GM21786 (cell line): ENCODE measurements at regions not wholly inside any gene's neighbourhood (a gene's known extent, or its start where the extent isn't known, plus 50 kb on each side); places are given as distances from the start of the nearest gene placed in this dataset.
A peak's percentile ranks its signal among the peaks of the same experiment; 100 is the strongest.

Experiments used
- ATAC-seq: cut with Tn5 transposase; IDR thresholded peaks from one replicate; pipeline ENCODE4 v1.9.1; 2021; ENCODE audit not compliant: unreplicated experiment

DNA sequence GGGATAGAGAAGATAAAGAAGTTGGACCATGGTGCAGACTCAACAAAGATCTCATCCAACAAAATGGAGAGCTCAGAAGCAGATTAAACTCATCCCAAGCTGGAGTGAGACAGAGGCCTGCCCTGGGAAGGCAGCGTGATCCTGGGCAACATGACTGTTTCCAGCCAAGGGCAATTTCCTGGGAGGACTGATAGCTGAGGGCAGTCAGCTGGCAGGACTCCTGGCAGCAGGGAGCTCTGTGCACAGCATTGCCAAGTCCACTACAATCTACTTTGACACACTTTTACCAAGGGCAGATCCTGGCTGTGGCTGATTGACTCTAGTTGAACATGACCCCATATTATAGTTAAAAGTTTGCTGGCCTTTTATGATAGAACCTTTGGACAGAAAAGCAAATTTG lies 357.3 kb upstream of the RASGEF1B start:
- no peak for ATAC-seq

DNA sequence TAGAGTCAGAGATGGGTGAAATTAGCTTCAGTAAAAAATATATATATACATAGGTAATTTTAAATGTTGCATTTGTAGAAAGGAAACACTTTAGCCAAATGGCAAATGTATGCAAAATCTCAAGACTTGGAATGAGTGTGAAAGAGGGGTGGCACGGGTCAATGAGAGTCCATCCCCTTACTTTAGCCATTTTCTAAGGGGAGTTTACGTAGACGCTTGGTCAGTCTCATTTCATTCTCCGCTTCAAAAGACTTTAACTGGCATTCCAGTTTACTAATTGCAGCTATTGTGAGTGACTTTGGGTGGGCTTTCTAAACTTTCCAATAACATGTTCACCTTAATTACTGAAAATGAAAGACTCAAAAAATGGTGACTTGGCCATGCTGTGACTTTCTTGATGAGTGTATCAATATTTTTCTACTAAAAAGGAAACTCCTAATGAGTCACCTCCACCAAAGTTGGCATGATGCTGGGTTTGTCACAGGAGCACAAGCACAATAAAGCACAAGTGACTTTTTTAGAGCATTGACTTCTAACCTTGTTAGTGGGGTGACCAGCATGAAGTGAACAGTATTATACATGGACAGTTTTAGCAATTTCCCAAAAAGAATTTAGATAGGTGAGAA lies 356.0 kb upstream of the RASGEF1B start:
- peak; percentile 83 for ATAC-seq

- no peak for ATAC-seq
Observed at GRCh38 chr4:81826817-81827424, 355.2 kb upstream of the RASGEF1B start.

GRCh38 chr4:81826335-81826734 lies 354.6 kb upstream of the RASGEF1B start:
- no peak for ATAC-seq

GRCh38 chr4:81818385-81818920 lies 346.7 kb upstream of the RASGEF1B start:
- no peak for ATAC-seq

GRCh38 chr4:81816031-81816761 lies 344.5 kb upstream of the RASGEF1B start:
- no peak for ATAC-seq

DNA sequence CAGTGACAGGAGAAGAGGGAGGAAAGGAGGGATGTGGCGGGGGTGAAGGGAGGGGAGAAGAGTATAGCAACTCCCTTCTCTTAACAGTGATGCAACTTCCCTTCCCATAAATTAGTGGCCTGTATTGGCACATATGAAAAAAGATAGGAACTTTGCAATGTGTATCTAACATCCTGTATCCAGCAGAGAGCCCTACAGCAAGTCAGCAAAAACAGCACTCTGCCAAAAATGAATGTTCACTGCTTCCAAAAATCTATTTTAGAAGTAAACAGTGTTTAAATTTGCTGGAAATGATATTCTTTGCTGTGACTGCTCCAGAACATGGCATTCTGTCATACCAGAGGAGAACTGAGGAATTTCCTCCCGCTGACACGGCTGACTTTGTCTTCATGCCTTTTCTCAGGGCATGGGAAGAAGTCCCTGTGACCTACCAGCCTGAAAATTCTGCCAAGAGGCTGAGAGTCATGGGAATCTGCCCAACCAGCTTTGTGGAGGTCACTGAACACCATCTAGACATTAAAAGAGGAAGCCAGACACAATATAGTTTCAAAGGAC lies 343.4 kb upstream of the RASGEF1B start:
- no peak for ATAC-seq

GRCh38 chr4:81811562-81812293 lies 340.0 kb upstream of the RASGEF1B start:
- ATAC-seq = no peak

- no peak for ATAC-seq
Observed at GRCh38 chr4:81808011-81808672, 336.4 kb upstream of the RASGEF1B start.

DNA sequence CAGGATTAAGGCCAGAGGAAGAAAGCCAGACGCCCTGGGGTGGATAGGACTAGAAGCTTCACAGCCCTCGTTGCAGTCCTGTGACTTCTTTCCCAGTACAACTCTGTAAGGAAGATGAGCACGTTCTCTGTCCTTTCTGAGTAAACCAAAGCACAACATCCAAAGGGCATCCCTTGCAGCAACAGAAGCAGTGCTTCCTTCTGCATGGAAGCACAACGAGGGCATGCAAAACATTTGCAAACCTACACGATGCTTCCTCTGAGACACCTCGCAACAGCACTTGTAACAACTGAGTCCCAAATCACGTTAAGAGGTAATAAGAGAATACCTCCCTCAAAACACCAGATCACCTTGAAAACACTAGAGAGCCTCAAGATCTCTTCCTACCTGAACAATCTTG lies 335.7 kb upstream of the RASGEF1B start:
- ATAC-seq = no peak

GRCh38 chr4:81806485-81806884 lies 334.8 kb upstream of the RASGEF1B start:
- ATAC-seq = no peak

DNA sequence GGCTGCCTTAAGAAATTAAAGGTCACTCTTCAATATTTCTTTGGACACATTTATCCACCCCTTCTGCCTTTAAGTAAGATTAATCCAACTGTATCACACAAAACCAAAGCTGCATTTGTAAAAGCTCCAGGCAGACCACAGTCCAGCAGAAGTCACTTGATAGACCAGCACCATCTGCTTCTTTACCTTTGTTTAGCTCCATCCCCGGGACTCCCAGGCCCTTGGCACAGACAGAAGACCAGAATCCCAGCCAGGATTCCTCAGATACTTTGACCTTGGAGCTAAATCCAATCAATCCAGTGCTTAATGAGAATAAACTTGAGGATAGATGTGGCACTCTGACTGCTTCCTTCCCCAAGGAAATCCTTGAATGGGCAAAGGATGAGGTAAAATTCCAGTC lies 333.1 kb upstream of the RASGEF1B start:
- ATAC-seq = no peak

DNA sequence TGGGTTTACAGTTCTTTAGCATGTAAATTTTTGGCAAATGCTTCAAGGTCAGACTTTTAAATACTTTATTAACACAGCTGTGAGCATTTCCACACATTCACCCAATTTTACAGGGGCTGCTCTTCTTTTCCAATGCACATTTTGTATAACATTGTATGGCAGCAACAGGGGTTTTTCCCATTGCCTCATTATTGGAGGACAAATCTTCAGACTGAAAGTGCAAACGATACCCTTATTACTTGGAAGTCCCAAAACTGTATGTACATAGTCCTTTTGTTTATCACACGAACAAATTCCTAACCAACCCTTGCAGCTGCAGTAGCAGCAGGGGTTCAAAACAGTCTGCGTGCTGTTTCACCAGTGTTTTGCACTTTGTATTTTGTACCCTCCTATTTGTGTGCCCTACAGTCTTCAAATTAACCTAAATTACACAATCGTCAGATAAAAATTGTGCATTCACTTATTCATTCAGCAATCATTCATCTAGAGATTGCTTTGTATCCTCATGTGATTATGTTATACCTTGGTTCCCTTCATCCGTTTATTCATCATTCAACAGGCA lies 330.7 kb upstream of the RASGEF1B start:
- no peak for ATAC-seq

DNA sequence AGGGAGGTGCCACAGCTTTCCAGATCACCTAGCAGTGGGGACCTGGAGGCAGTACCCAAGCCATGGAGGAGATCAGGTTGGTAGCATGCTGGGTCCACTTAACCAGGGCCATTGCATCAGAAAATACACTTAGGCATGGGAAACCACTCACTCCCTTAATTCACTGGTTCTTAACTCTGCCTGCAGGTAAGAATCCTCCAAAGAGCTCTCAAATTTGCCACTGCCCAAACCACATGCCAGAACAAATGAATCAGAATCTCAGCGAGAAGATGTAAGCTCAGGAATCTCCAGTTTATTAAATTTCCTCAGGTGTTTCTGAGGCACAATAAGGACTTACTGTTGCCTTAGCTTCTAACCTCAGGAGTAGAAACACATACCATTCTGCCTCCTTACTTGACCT lies 327.7 kb upstream of the RASGEF1B start:
- no peak for ATAC-seq

DNA sequence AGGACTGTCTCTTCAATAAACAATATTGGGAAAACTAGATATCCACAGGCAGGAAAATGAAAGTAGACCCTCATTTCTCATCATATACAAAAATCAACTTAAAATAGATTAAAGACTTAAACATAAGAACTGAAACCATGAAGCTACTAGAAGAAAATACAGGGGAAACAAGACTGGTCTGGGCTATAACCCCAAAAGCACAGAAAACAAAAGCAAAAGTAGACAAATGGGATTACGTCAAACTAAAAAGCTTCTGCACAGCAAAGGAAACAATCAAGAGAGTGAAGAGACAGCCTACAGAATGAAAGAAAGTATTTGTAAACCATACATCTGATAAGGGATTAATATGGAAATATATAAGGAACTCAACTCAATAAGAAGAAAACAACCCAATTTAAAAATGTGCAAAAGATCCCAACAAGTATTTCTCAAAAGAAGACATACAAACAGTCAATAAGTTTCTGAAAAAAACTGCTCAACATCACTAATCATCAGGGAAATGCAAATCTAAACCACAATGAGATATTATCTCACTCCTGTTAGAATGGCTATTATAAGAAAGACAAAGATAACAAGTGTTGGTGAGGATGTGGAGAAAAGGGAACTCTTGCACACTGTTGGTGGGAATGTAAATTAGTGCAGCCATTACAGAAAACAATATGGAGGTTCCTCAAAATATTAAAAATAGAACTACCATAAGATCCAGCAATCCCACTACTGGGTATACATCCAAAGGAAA lies 325.3 kb upstream of the RASGEF1B start:
- no peak for ATAC-seq

DNA sequence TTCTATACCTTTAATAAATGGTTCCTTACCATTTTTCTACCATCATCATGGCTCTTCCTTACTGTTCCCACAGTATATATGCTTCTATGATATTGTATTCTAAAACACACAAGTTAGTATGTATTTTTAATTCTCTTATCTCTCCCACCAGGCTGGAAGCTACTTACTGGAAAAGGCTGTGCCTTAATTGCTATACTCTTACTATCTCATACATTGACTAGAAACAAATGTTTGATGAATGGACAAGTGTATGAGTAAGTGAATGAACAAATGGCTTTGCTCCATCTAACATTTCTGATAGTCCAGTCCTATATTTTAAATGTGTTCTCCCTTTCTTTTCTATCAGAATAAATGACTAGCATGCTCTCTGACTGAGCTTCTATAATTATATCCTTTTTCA lies 320.8 kb upstream of the RASGEF1B start:
- ATAC-seq = no peak

DNA sequence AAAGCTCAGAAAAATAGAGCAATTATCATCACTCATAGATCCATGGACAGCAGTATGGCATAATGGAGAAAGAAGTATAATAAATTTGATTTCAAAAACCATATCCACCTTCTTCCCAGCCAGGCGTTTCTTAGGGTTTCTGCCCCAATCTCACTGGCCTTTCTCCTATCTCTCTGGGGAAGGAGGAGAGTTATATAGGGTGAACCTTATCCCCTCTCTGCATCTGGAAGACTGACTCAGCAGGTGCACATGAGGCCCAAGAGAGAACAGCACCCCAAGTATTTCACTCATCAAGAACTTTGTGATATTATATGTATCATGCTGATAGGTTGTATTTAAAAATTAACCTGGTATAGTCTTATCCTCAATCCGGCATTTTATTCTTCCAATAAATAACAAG lies 318.8 kb upstream of the RASGEF1B start:
- ATAC-seq = no peak

GRCh38 chr4:81789741-81790399 lies 318.2 kb upstream of the RASGEF1B start:
- ATAC-seq = no peak

- no peak for ATAC-seq
Observed at GRCh38 chr4:81789158-81789557, 317.5 kb upstream of the RASGEF1B start.
